ENCODE measurements at regions not wholly inside any gene's neighbourhood (a gene's known extent, or its start where the extent isn't known, plus 50 kb on each side); places are given as distances from the start of the nearest gene placed in this dataset.

DNA sequence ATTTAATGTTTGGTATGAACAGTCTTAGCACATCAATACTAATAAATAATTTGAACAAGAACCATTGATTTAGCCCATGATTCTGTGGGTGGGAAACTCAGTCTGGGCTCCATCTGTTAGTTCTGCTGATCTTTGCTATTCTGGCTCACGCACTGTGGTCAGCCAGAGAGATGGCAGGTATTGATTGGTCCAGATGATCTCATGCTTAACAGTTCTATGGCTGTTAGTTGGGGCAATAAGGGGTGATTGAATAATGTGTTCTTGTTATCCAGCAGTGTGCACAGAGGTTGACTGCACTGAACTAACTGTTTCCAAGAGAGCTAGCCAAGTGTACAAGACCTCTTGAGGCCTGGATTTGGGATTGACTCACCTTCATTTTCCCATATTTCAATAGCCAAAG lies 824.3 kb downstream of the SEMA5A start:
- no peak overlapping the region for H3K27ac ChIP-seq (ENCODE audit: low read depth, low read length)
- no peaks in the 10 kb centered on the region for H3K79me2 ChIP-seq (ENCODE audit: insufficient read depth, low read length)
- POLR2A ChIA-PET, result no interaction called here
- no peak overlapping the region for H3K4me3 ChIP-seq (replicated peaks in 1 of 2; ENCODE audit: low read depth in 1 of 2, low read length in 2 of 2)
- no peak for ATAC-seq
- H3K36me3 ChIP-seq (ENCODE audit: control insufficient read depth in 1 of 2, insufficient read depth in 2 of 2, low read length in 2 of 2), result no peaks in the 10 kb centered on the region
- no peaks in the 10 kb centered on the region for H3K27me3 ChIP-seq (ENCODE audit: insufficient read depth, low read length)
- intact Hi-C loops (cut with micrococcal nuclease), result no loop called here
- RAD21 ChIA-PET (ENCODE audit: low non-redundant PET in 1 of 2, low total read pairs in 2 of 2, uncharacterized antibody in 2 of 2, unreplicated experiment in 2 of 2), result no interaction called here
- no peak overlapping the region for H3K9ac ChIP-seq (ENCODE audit: low read length)
- no peaks in the 10 kb centered on the region for H3K9me2 ChIP-seq (ENCODE audit: insufficient read depth)
- TF ChIP-seq, protein P1, sequence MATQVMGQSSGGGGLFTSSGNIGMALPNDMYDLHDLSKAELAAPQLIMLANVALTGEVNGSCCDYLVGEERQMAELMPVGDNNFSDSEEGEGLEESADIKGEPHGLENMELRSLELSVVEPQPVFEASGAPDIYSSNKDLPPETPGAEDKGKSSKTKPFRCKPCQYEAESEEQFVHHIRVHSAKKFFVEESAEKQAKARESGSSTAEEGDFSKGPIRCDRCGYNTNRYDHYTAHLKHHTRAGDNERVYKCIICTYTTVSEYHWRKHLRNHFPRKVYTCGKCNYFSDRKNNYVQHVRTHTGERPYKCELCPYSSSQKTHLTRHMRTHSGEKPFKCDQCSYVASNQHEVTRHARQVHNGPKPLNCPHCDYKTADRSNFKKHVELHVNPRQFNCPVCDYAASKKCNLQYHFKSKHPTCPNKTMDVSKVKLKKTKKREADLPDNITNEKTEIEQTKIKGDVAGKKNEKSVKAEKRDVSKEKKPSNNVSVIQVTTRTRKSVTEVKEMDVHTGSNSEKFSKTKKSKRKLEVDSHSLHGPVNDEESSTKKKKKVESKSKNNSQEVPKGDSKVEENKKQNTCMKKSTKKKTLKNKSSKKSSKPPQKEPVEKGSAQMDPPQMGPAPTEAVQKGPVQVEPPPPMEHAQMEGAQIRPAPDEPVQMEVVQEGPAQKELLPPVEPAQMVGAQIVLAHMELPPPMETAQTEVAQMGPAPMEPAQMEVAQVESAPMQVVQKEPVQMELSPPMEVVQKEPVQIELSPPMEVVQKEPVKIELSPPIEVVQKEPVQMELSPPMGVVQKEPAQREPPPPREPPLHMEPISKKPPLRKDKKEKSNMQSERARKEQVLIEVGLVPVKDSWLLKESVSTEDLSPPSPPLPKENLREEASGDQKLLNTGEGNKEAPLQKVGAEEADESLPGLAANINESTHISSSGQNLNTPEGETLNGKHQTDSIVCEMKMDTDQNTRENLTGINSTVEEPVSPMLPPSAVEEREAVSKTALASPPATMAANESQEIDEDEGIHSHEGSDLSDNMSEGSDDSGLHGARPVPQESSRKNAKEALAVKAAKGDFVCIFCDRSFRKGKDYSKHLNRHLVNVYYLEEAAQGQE (IDR thresholded peaks at IDR 0.05; ENCODE audit: low read depth), result no peak
- TF ChIP-seq CBX3 (IDR thresholded peaks at IDR 0.05; ENCODE audit: low read depth), result no peak
- TF ChIP-seq, protein P2, sequence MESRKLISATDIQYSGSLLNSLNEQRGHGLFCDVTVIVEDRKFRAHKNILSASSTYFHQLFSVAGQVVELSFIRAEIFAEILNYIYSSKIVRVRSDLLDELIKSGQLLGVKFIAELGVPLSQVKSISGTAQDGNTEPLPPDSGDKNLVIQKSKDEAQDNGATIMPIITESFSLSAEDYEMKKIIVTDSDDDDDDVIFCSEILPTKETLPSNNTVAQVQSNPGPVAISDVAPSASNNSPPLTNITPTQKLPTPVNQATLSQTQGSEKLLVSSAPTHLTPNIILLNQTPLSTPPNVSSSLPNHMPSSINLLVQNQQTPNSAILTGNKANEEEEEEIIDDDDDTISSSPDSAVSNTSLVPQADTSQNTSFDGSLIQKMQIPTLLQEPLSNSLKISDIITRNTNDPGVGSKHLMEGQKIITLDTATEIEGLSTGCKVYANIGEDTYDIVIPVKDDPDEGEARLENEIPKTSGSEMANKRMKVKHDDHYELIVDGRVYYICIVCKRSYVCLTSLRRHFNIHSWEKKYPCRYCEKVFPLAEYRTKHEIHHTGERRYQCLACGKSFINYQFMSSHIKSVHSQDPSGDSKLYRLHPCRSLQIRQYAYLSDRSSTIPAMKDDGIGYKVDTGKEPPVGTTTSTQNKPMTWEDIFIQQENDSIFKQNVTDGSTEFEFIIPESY (IDR thresholded peaks at IDR 0.05; ENCODE audit: extremely low read depth, insufficient replicate concordance, low read length), result no peak
- TF ChIP-seq CEBPB (IDR thresholded peaks at IDR 0.05; ENCODE audit: low read depth), result no peak
- no peak for TF ChIP-seq ZNF274 (IDR thresholded peaks at IDR 0.05; ENCODE audit: low read depth, low read length)
- TF ChIP-seq, protein P3, sequence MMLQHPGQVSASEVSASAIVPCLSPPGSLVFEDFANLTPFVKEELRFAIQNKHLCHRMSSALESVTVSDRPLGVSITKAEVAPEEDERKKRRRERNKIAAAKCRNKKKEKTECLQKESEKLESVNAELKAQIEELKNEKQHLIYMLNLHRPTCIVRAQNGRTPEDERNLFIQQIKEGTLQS (IDR thresholded peaks at IDR 0.05), result no peak
- no peak for TF ChIP-seq JUND (IDR thresholded peaks at IDR 0.05)
- TF ChIP-seq, protein P4, sequence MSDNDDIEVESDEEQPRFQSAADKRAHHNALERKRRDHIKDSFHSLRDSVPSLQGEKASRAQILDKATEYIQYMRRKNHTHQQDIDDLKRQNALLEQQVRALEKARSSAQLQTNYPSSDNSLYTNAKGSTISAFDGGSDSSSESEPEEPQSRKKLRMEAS (IDR thresholded peaks at IDR 0.05), result no peak
- no peak for TF ChIP-seq RAD21 (IDR thresholded peaks at IDR 0.05; ENCODE audit: low read depth)
- TF ChIP-seq YY1 (IDR thresholded peaks at IDR 0.05; ENCODE audit: extremely low read depth, insufficient replicate concordance, low read depth, low read length), result no peak
- TF ChIP-seq POLR2A (IDR thresholded peaks at IDR 0.05; ENCODE audit: borderline replicate concordance, extremely low read depth, insufficient read depth, insufficient read length), result no peak
- no peak for TF ChIP-seq SIN3A (IDR thresholded peaks at IDR 0.05; ENCODE audit: low read depth)
- TF ChIP-seq POLR2AphosphoS5 (IDR thresholded peaks at IDR 0.05; ENCODE audit: low read depth, low read length), result no peak
- no peak for TF ChIP-seq FOSL1 (IDR thresholded peaks at IDR 0.05; ENCODE audit: low read depth)
- TF ChIP-seq ELF1 (IDR thresholded peaks at IDR 0.05; ENCODE audit: borderline replicate concordance, low read depth), result no peak
- no peaks in the 10 kb centered on the region for H3K4me1 ChIP-seq (ENCODE audit: control insufficient read depth in 1 of 2, insufficient read depth in 2 of 2, low read length in 2 of 2)
- no peak for DNase-seq (ENCODE audit: low read depth, low spot score)
- H3K9me3 ChIP-seq (ENCODE audit: control insufficient read depth in 1 of 2, insufficient read depth in 1 of 2, low read depth in 1 of 2, low read length in 2 of 2), result peaks cover 16 to 20% of the 10 kb centered on the region in 2 experiments; a peak in 2 of 4 replicates
- H3K4me2 ChIP-seq (ENCODE audit: low read length), result no peak overlapping the region
- CTCF ChIA-PET, result no interaction called here
- no peaks in the 10 kb centered on the region for H4K20me1 ChIP-seq (ENCODE audit: insufficient read depth)
- BruUV-seq (replicated peaks), result no TSS peak
- H2AFZ ChIP-seq (ENCODE audit: low read depth, low read length, poor library complexity, severe bottlenecking), result no peak overlapping the region
